ENCODE measurements at regions not wholly inside any gene's neighbourhood (a gene's known extent, or its start where the extent isn't known, plus 50 kb on each side); places are given as distances from the start of the nearest gene placed in this dataset.

DNA sequence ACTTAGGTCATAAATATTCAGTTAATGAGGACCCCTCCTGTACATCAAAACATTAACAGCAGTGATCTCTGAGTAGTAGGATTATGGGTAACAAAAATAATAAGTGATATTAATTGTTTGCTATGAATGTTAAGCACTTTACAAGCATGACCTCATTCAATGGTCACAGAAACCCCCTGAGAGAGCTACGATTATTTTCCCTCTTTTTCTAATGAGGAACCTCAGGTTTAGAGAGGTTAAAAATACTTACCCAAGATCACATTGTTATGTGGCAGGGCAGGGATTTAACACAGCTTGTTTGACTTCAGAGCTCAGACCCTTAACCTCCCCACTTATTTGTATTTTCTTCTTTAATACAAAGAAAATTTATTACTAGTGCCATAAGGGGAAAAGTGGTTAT lies 228.2 kb downstream of the TBL1XR1 start:
- DNase-seq: no peak

DNA sequence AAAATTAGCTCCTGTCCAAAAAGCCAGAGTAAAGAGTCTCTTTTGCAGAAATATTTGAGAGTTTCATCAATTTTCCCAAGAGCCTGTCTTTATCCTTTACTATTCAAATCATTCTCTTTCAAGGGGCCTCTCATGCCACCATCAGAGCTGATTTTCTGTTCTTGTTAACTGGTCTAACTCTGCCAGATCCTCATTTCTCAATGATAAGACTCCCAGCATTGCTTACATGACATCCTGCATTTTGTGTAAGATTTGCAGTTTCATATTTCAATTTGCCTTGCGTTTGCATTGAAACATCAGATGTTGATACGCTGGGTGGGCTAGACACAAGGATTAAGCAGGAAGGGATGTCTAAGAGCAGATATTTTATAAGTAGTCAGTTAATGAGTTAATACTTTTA lies 228.7 kb downstream of the TBL1XR1 start:
- DNase-seq: no peak

GRCh38 chr3:176967522-176967921 lies 229.8 kb downstream of the TBL1XR1 start:
- no peak for DNase-seq

- DNase-seq: no peak
These were observed 232.6 kb downstream of the TBL1XR1 start for GRCh38 chr3:176964661-176965060.

- DNase-seq: no peak
These were observed 235.4 kb downstream of the TBL1XR1 start for GRCh38 chr3:176961916-176962315.

- DNase-seq: no peak
These were observed 237.4 kb downstream of the TBL1XR1 start for GRCh38 chr3:176959867-176960266.

GRCh38 chr3:176958560-176958959 lies 238.7 kb downstream of the TBL1XR1 start:
- no peak for DNase-seq

DNA sequence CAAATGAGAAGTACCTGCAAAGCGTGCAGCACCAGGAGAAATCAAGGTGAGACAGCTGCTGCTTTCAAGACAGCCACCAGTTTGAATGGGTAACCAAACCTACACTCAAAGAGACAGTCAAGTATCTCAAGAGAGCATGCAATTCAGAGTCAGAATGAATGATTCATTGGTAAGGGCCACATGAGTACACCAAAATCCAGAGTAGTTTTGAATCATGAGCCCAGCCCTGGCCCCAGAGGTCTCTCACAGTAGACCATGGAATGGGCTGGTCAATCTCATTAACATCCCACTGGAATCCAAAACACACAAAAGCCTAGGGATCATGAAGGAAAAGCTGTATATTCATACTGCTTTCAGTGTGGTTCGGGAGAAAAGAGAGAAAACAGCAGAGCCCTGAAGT lies 242.8 kb downstream of the TBL1XR1 start:
- DNase-seq: no peak

- no peak for DNase-seq
These were observed 243.9 kb downstream of the TBL1XR1 start for GRCh38 chr3:176953106-176954060.

DNA sequence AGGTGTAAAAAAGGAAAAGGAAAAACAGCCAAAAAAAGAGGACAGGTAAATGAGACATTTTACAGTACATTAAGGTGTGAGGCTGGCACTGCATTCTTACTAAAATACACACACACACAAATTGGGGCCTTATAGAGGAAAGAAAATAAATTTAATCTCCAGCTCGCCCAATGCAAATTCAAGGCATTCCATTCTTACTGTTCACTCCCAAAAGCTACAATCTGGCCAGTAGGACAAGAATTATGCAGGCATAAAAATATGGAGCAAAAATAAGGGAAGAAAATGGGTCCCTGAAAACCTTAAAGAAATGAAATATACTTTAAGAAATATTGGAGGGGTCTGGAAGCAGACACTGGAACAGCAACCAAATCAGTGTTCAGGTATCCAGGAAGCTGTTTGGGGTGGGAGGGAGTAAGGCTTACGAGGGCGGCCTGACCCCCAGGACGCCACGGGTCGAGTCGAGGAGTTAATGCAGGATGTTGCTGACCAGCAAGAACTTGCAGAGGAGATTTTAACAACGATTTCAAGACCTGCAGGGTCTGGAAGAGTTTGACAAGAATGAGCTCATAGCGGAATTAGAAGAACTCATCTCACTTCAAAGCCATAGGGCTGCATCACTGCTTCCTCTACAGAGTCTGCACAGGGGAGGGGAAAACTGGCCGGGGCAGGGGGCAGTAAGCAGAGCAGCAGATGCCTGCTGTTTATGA lies 245.5 kb downstream of the TBL1XR1 start:
- DNase-seq: no peak

GRCh38 chr3:176951144-176951543 lies 246.1 kb downstream of the TBL1XR1 start:
- DNase-seq: no peak

DNA sequence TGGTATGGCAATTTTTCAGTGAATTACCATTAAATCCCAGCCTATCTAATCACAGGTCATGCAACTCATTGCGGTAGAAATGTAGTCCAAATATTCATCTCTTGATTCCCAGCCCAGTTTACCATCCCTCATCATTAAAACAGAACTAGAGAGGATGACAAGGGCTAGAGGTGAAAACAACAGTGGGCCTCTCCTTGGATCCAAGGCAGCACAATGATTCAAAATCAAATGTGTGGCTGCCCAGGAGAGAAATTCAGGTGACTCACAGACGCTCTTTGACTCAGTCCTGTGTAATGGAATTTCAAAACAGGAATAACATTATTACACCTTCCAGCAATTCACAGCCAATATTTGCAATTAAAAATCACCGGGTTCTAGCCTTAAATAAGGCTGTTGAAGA lies 246.5 kb downstream of the TBL1XR1 start:
- DNase-seq: no peak

GRCh38 chr3:176948151-176948550 lies 249.1 kb downstream of the TBL1XR1 start:
- DNase-seq: no peak

DNA sequence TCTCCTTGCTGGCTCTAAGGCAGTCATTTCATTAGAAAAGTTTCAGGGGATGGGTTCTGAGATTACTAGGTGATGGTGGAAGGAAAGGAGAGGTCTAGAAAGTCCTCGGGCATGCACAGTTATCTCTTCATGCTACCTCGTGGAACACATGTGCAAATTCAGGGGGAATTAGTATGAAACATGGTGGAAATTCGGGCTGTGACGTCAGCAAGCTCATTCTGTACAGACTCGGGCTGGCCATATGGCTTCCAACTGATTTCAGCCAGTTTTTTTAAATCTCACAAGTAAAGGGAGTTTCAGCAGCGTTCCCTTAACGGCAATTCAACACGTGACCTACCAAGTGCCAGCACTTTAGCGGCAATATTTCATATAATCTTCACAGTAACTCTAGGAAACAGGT lies 251.1 kb downstream of the TBL1XR1 start:
- DNase-seq: no peak

- no peak for DNase-seq
These were observed 255.0 kb downstream of the TBL1XR1 start for GRCh38 chr3:176942305-176942704.

DNA sequence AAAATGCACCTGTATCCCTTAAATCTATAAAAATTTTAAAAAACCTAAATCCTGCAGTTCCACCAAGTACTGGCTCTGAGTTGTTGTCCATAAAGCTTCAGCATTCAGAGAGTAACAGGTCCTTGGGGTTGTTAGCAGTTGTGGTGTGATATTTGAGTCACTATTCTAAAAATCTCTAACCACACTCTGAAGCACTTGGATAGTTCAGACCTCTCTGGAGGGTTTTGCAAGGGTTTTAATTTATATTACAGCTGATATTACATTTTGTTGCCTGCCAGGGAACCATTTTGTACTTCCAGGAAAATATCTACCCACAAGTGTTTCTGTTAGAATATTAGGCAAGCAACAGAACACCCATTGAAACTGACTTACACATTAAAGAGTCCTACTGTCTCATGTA lies 255.6 kb downstream of the TBL1XR1 start:
- DNase-seq: no peak

- peak; percentile 40 for DNase-seq
These were observed 258.1 kb downstream of the TBL1XR1 start for GRCh38 chr3:176939022-176939817.

GRCh38 chr3:176937994-176938393 lies 259.3 kb downstream of the TBL1XR1 start:
- DNase-seq: no peak

DNA sequence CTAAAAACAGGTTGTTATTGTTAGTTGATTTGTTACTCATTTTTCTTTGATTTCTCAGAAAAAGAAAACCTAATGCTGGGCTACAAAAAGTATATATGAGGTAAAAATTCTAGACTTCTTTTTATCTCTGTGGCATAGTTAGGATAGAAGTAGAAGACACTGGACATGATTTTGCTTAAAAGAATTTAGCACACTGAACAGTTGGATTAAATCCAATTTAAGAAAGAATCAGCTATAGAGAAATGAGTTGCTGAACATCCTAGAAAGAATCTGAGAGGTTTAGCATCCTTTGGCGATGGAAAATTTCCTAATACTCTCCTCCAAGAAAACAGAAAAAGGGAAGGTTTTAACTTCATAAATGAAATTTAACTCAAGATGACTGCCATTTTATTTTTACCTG lies 259.7 kb downstream of the TBL1XR1 start:
- no peak for DNase-seq

GRCh38 chr3:176935194-176935888 lies 261.9 kb downstream of the TBL1XR1 start:
- no peak for DNase-seq

DNA sequence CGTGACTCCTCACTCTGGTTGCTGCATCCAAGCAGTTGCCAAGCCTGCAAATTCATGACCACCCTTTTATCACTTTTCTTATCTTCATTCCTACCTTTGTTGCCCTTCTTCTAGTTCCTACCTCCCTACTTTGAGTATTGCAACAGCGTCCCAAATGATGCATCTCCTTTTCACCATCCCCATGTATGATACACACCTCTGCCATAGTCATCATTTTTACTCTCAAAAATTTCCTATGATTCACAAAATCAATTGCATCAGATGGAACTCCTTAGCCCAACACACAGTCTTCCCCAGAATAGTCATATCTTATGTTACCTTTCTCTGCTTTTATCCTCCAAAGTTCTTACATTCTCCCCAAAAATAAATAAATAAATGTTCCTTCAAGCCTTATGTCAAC lies 262.6 kb downstream of the TBL1XR1 start:
- DNase-seq: no peak

DNA sequence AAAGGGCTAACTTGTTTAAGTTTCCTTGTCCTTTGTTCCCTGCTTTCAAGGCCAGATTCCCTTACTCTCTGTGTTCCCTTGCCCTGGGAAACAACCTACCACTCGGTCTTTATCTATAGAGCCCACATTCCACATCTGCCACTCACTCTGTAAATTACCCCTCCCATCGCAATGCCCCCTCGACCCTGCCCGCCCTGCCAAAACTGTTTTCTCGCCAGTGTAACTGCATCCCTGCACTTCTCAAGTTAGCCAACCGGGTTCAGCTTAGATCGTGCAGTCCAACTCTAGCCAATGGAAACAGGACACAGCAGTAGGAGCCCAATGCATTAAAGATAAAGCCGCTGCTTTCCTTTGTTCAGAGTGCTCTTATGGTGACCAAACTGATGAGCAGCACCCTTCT lies 263.6 kb downstream of the TBL1XR1 start:
- DNase-seq: no peak

DNA sequence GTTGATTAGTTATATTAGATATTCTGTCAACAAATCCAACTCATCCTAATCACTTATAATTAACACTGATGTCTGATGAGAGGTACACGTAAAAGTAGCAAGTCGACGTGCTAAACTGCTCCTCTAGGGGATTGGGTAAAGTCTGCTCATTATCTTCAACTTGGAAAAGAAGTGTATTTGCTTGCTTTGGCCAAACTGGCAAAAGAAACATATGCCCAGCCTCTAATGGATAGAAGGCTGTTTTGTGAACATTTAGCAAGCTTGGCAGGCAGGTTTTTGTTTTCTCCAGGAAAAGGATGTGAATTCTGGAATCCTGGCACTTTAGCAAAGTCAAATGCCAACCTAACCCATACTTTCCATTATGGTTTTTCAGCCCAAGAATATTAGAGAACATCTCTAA lies 264.8 kb downstream of the TBL1XR1 start:
- DNase-seq: no peak
